H9 (cell line): ENCODE measurements at regions not wholly inside any gene's neighbourhood (a gene's known extent, or its start where the extent isn't known, plus 50 kb on each side); places are given as distances from the start of the nearest gene placed in this dataset.

Experiments used
- DNase-seq: peaks from one replicate; pipeline ENCODE4 v3.0.0-alpha.2; 2017
- H2AFZ ChIP-seq: one replicate; pipeline ENCODE4 v1.6.1; 2013; ENCODE audit warnings: mild to moderate bottlenecking, low read length, control low read depth, moderate library complexity
- H2AK5ac ChIP-seq: 2 replicates; pipeline ENCODE4 v1.6.1; 2013; ENCODE audit warnings: low read length, control low read depth, mixed read lengths; ENCODE audit not compliant: insufficient read length
- H2BK120ac ChIP-seq: one replicate; pipeline ENCODE4 v1.6.1; 2013; ENCODE audit warnings: low read depth, mild to moderate bottlenecking, low read length, control low read depth, inconsistent platforms; ENCODE audit not compliant: poor library complexity, severe bottlenecking
- H2BK12ac ChIP-seq: 2 replicates; pipeline ENCODE4 v1.6.1; 2013; ENCODE audit warnings: low read length, control low read depth, mixed read lengths, low read depth; ENCODE audit not compliant: insufficient read length
- H2BK15ac ChIP-seq: 2 replicates; pipeline ENCODE4 v1.6.1; 2013; ENCODE audit warnings: low read depth, low read length, control low read depth
- H2BK20ac ChIP-seq: one replicate; pipeline ENCODE4 v1.6.1; 2013; ENCODE audit warnings: low read depth, mild to moderate bottlenecking, low read length, control low read depth, inconsistent platforms; ENCODE audit not compliant: poor library complexity, severe bottlenecking
- H2BK5ac ChIP-seq: 2 replicates; pipeline ENCODE4 v1.6.1; 2013; ENCODE audit warnings: low read length, control low read depth, mixed read lengths; ENCODE audit not compliant: insufficient read length
- H3K14ac ChIP-seq: 2 replicates; pipeline ENCODE4 v1.6.1; 2013; ENCODE audit warnings: low read length, control low read depth; ENCODE audit not compliant: insufficient read depth
- H3K18ac ChIP-seq: 2 replicates; pipeline ENCODE4 v1.6.1; 2013; ENCODE audit warnings: low read depth, mild to moderate bottlenecking, mixed read lengths, low read length, control low read depth; ENCODE audit not compliant: insufficient read length
- H3K23ac ChIP-seq: 2 replicates; pipeline ENCODE4 v1.6.1; 2013; ENCODE audit warnings: low read length, control low read depth, mixed read lengths, low read depth; ENCODE audit not compliant: insufficient read length
- H3K23me2 ChIP-seq: 2 replicates; pipeline ENCODE4 v1.6.1; 2013; ENCODE audit warnings: low read depth, mild to moderate bottlenecking, mixed read lengths, low read length, control low read depth; ENCODE audit not compliant: insufficient read length, poor library complexity, severe bottlenecking
- H3K27ac ChIP-seq: 2 replicates; pipeline ENCODE4 v1.5.1; 2013; ENCODE audit warnings: low read length, control low read depth, mixed read lengths, low read depth; ENCODE audit not compliant: insufficient read length
- H3K27me3 ChIP-seq: 2 replicates; pipeline ENCODE4 v1.6.1; 2013; ENCODE audit warnings: low read length, control low read depth, inconsistent platforms; ENCODE audit not compliant: insufficient read depth
- H3K4ac ChIP-seq: 2 replicates; pipeline ENCODE4 v1.6.1; 2013; ENCODE audit warnings: low read depth, mild to moderate bottlenecking, control low read depth, inconsistent platforms, low read length, moderate library complexity
- H3K4me1 ChIP-seq: 2 replicates; pipeline ENCODE4 v1.6.1; 2013; ENCODE audit warnings: low read length, control low read depth, inconsistent platforms; ENCODE audit not compliant: insufficient read depth
- H3K4me2 ChIP-seq: 2 replicates; pipeline ENCODE4 v1.6.1; 2013; ENCODE audit warnings: low read length, control low read depth, mixed read lengths; ENCODE audit not compliant: insufficient read length, insufficient read depth
- H3K56ac ChIP-seq: 2 replicates; pipeline ENCODE4 v1.6.1; 2013; ENCODE audit warnings: low read depth, mild to moderate bottlenecking, mixed read lengths, low read length, control low read depth; ENCODE audit not compliant: insufficient read length
- H3K79me1 ChIP-seq: 2 replicates; pipeline ENCODE4 v1.6.1; 2013; ENCODE audit warnings: low read depth, mild to moderate bottlenecking, moderate library complexity, low read length, control low read depth, inconsistent platforms; ENCODE audit not compliant: insufficient read depth, poor library complexity, severe bottlenecking
- H3K79me2 ChIP-seq: 2 replicates; pipeline ENCODE4 v1.6.1; 2013; ENCODE audit warnings: low read length, control low read depth, inconsistent platforms; ENCODE audit not compliant: insufficient read depth
- H3K9ac ChIP-seq: 2 replicates; pipeline ENCODE4 v1.6.1; 2013; ENCODE audit warnings: low read length, control low read depth, mixed read lengths; ENCODE audit not compliant: insufficient read length; ENCODE audit errors: extremely low read depth
- H3K9me3 ChIP-seq: one replicate; pipeline ENCODE4 v1.6.1; 2013; ENCODE audit warnings: low read depth, low read length, inconsistent platforms; ENCODE audit not compliant: control insufficient read depth
- H3T11ph ChIP-seq: one replicate; pipeline ENCODE4 v1.6.1; 2013; ENCODE audit warnings: mild to moderate bottlenecking, low read length, control low read depth, inconsistent platforms
- H4K20me1 ChIP-seq: one replicate; pipeline ENCODE4 v1.6.1; 2013; ENCODE audit not compliant: control insufficient read depth, insufficient read length, insufficient read depth
- H4K5ac ChIP-seq: 2 replicates; pipeline ENCODE4 v1.6.1; 2013; ENCODE audit warnings: low read depth, mild to moderate bottlenecking, mixed read lengths, low read length, control low read depth; ENCODE audit not compliant: insufficient read length
- H4K8ac ChIP-seq: replicated peaks from 2 replicates; pipeline ENCODE4 v1.6.1; 2013; ENCODE audit warnings: low read length, control low read depth, mixed read lengths, low read depth; ENCODE audit not compliant: insufficient read length
- H4K91ac ChIP-seq: 2 replicates; pipeline ENCODE4 v1.6.1; 2013; ENCODE audit warnings: low read depth, mild to moderate bottlenecking, moderate library complexity, mixed read lengths, low read length, control low read depth; ENCODE audit not compliant: insufficient read length
- H3K27ac Mint-ChIP-seq, 3 experiments: 2 replicates in 2 of 3; 3 replicates in 1 of 3; pipeline ENCODE4 v1.8.0; 2020 to 2021; ENCODE audit warnings: mixed read lengths in 3 of 3, mild to moderate bottlenecking in 1 of 3, moderate library complexity in 1 of 3
- H3K27me3 Mint-ChIP-seq: 2 replicates; pipeline ENCODE4 v1.8.0; 2021; ENCODE audit warnings: low read depth, mild to moderate bottlenecking, moderate library complexity, mixed read lengths
- H3K36me3 Mint-ChIP-seq, 3 experiments: 2 replicates in 2 of 3; 3 replicates in 1 of 3; pipeline ENCODE4 v1.8.0; 2020 to 2021; ENCODE audit warnings: low read depth in 3 of 3, mixed read lengths in 3 of 3; ENCODE audit not compliant: insufficient read depth in 1 of 3
- H3K4me1 Mint-ChIP-seq, 2 experiments: 2 replicates each; pipeline ENCODE4 v1.8.0; 2020; ENCODE audit warnings: mixed read lengths in 2 of 2
- H3K4me3 Mint-ChIP-seq, 2 experiments: 2 replicates in 1 of 2; 3 replicates in 1 of 2; pipeline ENCODE4 v1.8.0; 2020 to 2021; ENCODE audit warnings: mild to moderate bottlenecking in 2 of 2, mixed read lengths in 2 of 2, moderate library complexity in 1 of 2
- H3K9me3 Mint-ChIP-seq, 2 experiments: 2 replicates in 1 of 2; 3 replicates in 1 of 2; pipeline ENCODE4 v1.8.0; 2020; ENCODE audit warnings: mild to moderate bottlenecking in 2 of 2, mixed read lengths in 2 of 2, moderate library complexity in 1 of 2
- WGBS: extraction: QIAGEN DNeasy Blood & Tissue Kit; methylation state at CpG from one replicate; pipeline ENCODE4 v1.1.7; 2013; ENCODE audit warnings: missing lambda C conversion rate, low lambda C conversion rate, mixed read lengths; ENCODE audit not compliant: insufficient read length; ENCODE audit errors: extremely low coverage; 5-methylcytosine and 5-hydroxymethylcytosine counted together
- TF ChIP-seq, protein P1 (sequence below): fragments of 200-600 bp; sonication (generic); conservative IDR thresholded peaks from 3 replicates; pipeline ENCODE4 v1.8.0; 2021; ENCODE audit warnings: antibody characterized with exemption, mild to moderate bottlenecking

DNA sequence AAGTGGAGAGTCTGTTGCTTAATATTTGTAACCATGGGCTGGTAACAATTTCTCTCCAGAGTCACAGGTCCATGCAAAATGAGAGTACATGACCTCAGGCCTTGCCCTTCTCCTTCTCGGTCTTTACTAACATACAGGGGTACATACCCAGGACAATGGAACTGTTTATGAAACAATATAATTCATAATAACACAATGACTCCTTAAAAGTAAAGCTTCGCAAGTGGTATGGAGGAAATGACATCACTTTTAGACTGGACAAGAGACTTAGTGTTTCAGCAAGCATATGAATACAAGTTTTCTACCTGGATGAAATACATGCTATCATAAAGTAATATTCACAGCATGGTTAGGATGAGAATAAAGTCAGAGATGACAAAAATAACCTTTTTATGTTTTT lies 386.6 kb downstream of the PLK2 start:
- Histone ChIP-seq H2BK12ac (no peak overlapping the region), H4K5ac (no peak overlapping the region), H3K56ac (no peak overlapping the region), H3K23ac (no peak overlapping the region), H2BK120ac (no peak overlapping the region), H3K4me1 (no peaks in the 10 kb centered on the region), H3K4me2 (no peak overlapping the region), H2AK5ac (no peak overlapping the region), H3K79me2 (no peaks in the 10 kb centered on the region), H2BK15ac (no peak overlapping the region), H3K23me2 (no peaks in the 10 kb centered on the region), H3K4ac (no peak overlapping the region), H3K9ac (no peak overlapping the region), H3K27ac (no peak overlapping the region), H3T11ph (no peak overlapping the region), H2BK20ac (no peak overlapping the region), H2AFZ (no peak overlapping the region), H3K18ac (no peak overlapping the region), H3K14ac (no peak overlapping the region), H3K79me1 (no peaks in the 10 kb centered on the region), H2BK5ac (no peak overlapping the region), H4K20me1 (no peaks in the 10 kb centered on the region), H4K8ac (no peak overlapping the region), H3K27me3 (no peaks in the 10 kb centered on the region), H3K9me3 (no peaks in the 10 kb centered on the region), H4K91ac (no peak overlapping the region)
- H3K9me3 Mint-ChIP-seq = no peaks in the 10 kb centered on the region
- TF ChIP-seq, protein P1, sequence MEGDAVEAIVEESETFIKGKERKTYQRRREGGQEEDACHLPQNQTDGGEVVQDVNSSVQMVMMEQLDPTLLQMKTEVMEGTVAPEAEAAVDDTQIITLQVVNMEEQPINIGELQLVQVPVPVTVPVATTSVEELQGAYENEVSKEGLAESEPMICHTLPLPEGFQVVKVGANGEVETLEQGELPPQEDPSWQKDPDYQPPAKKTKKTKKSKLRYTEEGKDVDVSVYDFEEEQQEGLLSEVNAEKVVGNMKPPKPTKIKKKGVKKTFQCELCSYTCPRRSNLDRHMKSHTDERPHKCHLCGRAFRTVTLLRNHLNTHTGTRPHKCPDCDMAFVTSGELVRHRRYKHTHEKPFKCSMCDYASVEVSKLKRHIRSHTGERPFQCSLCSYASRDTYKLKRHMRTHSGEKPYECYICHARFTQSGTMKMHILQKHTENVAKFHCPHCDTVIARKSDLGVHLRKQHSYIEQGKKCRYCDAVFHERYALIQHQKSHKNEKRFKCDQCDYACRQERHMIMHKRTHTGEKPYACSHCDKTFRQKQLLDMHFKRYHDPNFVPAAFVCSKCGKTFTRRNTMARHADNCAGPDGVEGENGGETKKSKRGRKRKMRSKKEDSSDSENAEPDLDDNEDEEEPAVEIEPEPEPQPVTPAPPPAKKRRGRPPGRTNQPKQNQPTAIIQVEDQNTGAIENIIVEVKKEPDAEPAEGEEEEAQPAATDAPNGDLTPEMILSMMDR = no peak
- WGBS = no CpG with 5 or more reads among the region's 2 CpGs
- no peaks in the 10 kb centered on the region for H3K27me3 Mint-ChIP-seq
- no peak overlapping the region for H3K4me3 Mint-ChIP-seq
- no peak overlapping the region for H3K27ac Mint-ChIP-seq
- peaks cover 0 to 3% (median 1%) of the 10 kb centered on the region in 3 experiments; a peak in 2 of 7 replicates for H3K36me3 Mint-ChIP-seq
- peaks cover 18 to 23% of the 10 kb centered on the region in 2 experiments for H3K4me1 Mint-ChIP-seq
- DNase-seq = no peak
